ENCODE measurements at regions not wholly inside any gene's neighbourhood (a gene's known extent, or its start where the extent isn't known, plus 50 kb on each side); places are given as distances from the start of the nearest gene placed in this dataset.
A peak's percentile ranks its signal among the peaks of the same experiment; 100 is the strongest.
"Not testable (repeated sequence)": the region's sequence is repeated elsewhere in the genome, so short reads cannot be mapped to it uniquely, and the experiment has no call there.

GRCh38 chrX:13411496-13412207 is 91.8 kb upstream of the ATXN3L start:
- no peak overlapping the region for H2AFZ ChIP-seq (ENCODE audit: low read length)
- no peak overlapping the region for H3K56ac ChIP-seq (ENCODE audit: insufficient read length, low read depth, low read length)
- H3K79me2 ChIP-seq (ENCODE audit: insufficient read depth, low read length): no peaks in the 10 kb centered on the region
- H3K79me1 ChIP-seq (ENCODE audit: insufficient read depth, low read depth, low read length, poor library complexity, severe bottlenecking): no peaks in the 10 kb centered on the region
- H4K8ac ChIP-seq (replicated peaks; ENCODE audit: insufficient read length, low read depth, low read length): no peak overlapping the region
- peak overlapping the region; percentile 2 to 37; a peak in 3 of 5 replicates for H3K4me3 Mint-ChIP-seq
- no CpG with 5 or more reads among the region's 10 CpGs for whole genome bisulfite sequencing (ENCODE audit: extremely low coverage, insufficient read length, low lambda C conversion rate)
- H3K27ac ChIP-seq (ENCODE audit: insufficient read length, low read depth, low read length): no peak overlapping the region
- H3K27ac Mint-ChIP-seq: peak overlapping the region; percentile 59 to 95 (median 80); a peak in 6 of 7 replicates
- no peaks in the 10 kb centered on the region; the same call in 1 of the 2 replicates for H3K4me1 ChIP-seq (ENCODE audit: insufficient read depth, low read length)
- H3K4me1 Mint-ChIP-seq: peaks cover 31 to 32% of the 10 kb centered on the region in 2 experiments
- H3K23me2 ChIP-seq (ENCODE audit: insufficient read length, low read depth, low read length, poor library complexity, severe bottlenecking): no peaks in the 10 kb centered on the region
- no peaks in the 10 kb centered on the region for H3K27me3 Mint-ChIP-seq (ENCODE audit: low read depth)
- no peak overlapping the region for H4K91ac ChIP-seq (ENCODE audit: insufficient read length, low read depth, low read length)
- H2AK5ac ChIP-seq (ENCODE audit: insufficient read length, low read length): no peak overlapping the region
- H3K36me3 Mint-ChIP-seq (ENCODE audit: insufficient read depth in 1 of 3, low read depth in 3 of 3): peaks cover 14 to 18% (median 15%) of the 10 kb centered on the region in 3 experiments; a peak in 6 of 7 replicates
- no peak overlapping the region for H3K23ac ChIP-seq (ENCODE audit: insufficient read length, low read depth, low read length)
- no peak for TF ChIP-seq CTCF (conservative IDR thresholded peaks at IDR 0.05)
- H3K18ac ChIP-seq (ENCODE audit: insufficient read length, low read depth, low read length): no peak overlapping the region
- no peak overlapping the region for H4K5ac ChIP-seq (ENCODE audit: insufficient read length, low read depth, low read length)
- H3K14ac ChIP-seq (ENCODE audit: insufficient read depth, low read length): no peak overlapping the region
- no peaks in the 10 kb centered on the region for H4K20me1 ChIP-seq (ENCODE audit: control insufficient read depth, insufficient read depth, insufficient read length)
- no peaks in the 10 kb centered on the region for H3K27me3 ChIP-seq (ENCODE audit: insufficient read depth, low read length)
- H2BK20ac ChIP-seq (ENCODE audit: low read depth, low read length, poor library complexity, severe bottlenecking): no peak overlapping the region
- no peak overlapping the region for H2BK15ac ChIP-seq (ENCODE audit: low read depth, low read length)
- H2BK12ac ChIP-seq (ENCODE audit: insufficient read length, low read depth, low read length): no peak overlapping the region
- peak overlapping the region; percentile 21 for H3K4me2 ChIP-seq (ENCODE audit: insufficient read depth, insufficient read length, low read length)
- H3K9me3 ChIP-seq (ENCODE audit: control insufficient read depth, low read depth, low read length): no peaks in the 10 kb centered on the region
- no peak overlapping the region for H2BK5ac ChIP-seq (ENCODE audit: insufficient read length, low read length)
- H3T11ph ChIP-seq (ENCODE audit: low read length): no peak overlapping the region
- DNase-seq: no peak
- H3K9ac ChIP-seq (ENCODE audit: extremely low read depth, insufficient read length, low read length): no peak overlapping the region
- peaks cover 64 to 66% of the 10 kb centered on the region in 2 experiments for H3K9me3 Mint-ChIP-seq
- H2BK120ac ChIP-seq (ENCODE audit: low read depth, low read length, poor library complexity, severe bottlenecking): no peak overlapping the region
- H3K4ac ChIP-seq (ENCODE audit: low read depth, low read length): no peak overlapping the region

DNA sequence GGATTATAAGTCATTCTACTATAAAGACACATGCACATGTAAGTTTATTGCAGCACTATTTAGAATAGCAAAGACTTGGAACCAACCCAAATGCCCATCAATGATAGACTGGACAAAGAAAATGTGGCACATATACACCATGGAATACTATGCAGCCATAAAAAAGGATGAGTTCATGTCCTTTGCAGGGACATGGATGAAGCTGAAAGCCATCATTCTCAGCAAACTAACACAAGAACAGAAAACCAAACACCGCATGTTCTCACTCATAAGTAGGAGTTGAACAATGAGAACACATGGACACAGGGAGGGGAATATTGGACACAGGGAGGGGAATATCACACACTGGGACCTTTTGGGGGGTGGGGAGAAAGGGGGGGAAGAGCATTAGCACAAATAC is 88.7 kb upstream of the ATXN3L start:
- no CpG with 5 or more reads among the region's 1 CpG for WGBS (ENCODE audit: extremely low coverage, insufficient read length, low lambda C conversion rate)
- not testable (repeated sequence) for H3K4me3 Mint-ChIP-seq; H2BK15ac ChIP-seq (ENCODE audit: low read depth, low read length); H3K27me3 Mint-ChIP-seq (ENCODE audit: low read depth); H3K79me2 ChIP-seq (ENCODE audit: insufficient read depth, low read length); H4K20me1 ChIP-seq (ENCODE audit: control insufficient read depth, insufficient read depth, insufficient read length); H2AK5ac ChIP-seq (ENCODE audit: insufficient read length, low read length); H2BK12ac ChIP-seq (ENCODE audit: insufficient read length, low read depth, low read length); H2BK120ac ChIP-seq (ENCODE audit: low read depth, low read length, poor library complexity, severe bottlenecking); H3K9ac ChIP-seq (ENCODE audit: extremely low read depth, insufficient read length, low read length); H4K5ac ChIP-seq (ENCODE audit: insufficient read length, low read depth, low read length); H2AFZ ChIP-seq (ENCODE audit: low read length); H3K23ac ChIP-seq (ENCODE audit: insufficient read length, low read depth, low read length); H2BK20ac ChIP-seq (ENCODE audit: low read depth, low read length, poor library complexity, severe bottlenecking); H3K56ac ChIP-seq (ENCODE audit: insufficient read length, low read depth, low read length); H3K14ac ChIP-seq (ENCODE audit: insufficient read depth, low read length); H4K91ac ChIP-seq (ENCODE audit: insufficient read length, low read depth, low read length); H3K9me3 ChIP-seq (ENCODE audit: control insufficient read depth, low read depth, low read length); H3K79me1 ChIP-seq (ENCODE audit: insufficient read depth, low read depth, low read length, poor library complexity, severe bottlenecking); H3K4me2 ChIP-seq (ENCODE audit: insufficient read depth, insufficient read length, low read length); H3K23me2 ChIP-seq (ENCODE audit: insufficient read length, low read depth, low read length, poor library complexity, severe bottlenecking); H3K27ac Mint-ChIP-seq; H3K27ac ChIP-seq (ENCODE audit: insufficient read length, low read depth, low read length); H2BK5ac ChIP-seq (ENCODE audit: insufficient read length, low read length); H3T11ph ChIP-seq (ENCODE audit: low read length); DNase-seq; H4K8ac ChIP-seq (replicated peaks; ENCODE audit: insufficient read length, low read depth, low read length); H3K4ac ChIP-seq (ENCODE audit: low read depth, low read length); H3K18ac ChIP-seq (ENCODE audit: insufficient read length, low read depth, low read length); H3K4me1 ChIP-seq (ENCODE audit: insufficient read depth, low read length); H3K27me3 ChIP-seq (ENCODE audit: insufficient read depth, low read length)
- Mint-ChIP-seq H3K36me3 (ENCODE audit: insufficient read depth in 1 of 3, low read depth in 3 of 3) (peaks cover 14 to 20% (median 16%) of the 10 kb centered on the region in 3 experiments; a peak in 6 of 7 replicates), H3K9me3 (peaks cover 62 to 69% of the 10 kb centered on the region in 2 experiments), H3K4me1 (peaks cover 26 to 29% of the 10 kb centered on the region in 2 experiments; a peak in 3 of 4 replicates)

All from H9 (cell line).